GM19239 (cell line): ENCODE measurements at regions not wholly inside any gene's neighbourhood (a gene's known extent, or its start where the extent isn't known, plus 50 kb on each side); places are given as distances from the start of the nearest gene placed in this dataset.

Source experiments
- DNase-seq: peaks from one replicate; pipeline ENCODE4 v3.0.0; 2011; ENCODE audit warnings: low spot score; ENCODE audit not compliant: insufficient read length
- FAIRE-seq: peaks from 2 replicates; lab custom pipeline; 2011; peaks lifted over from hg19 to GRCh38; lab: Jason Lieb, UNC

- no peak for FAIRE-seq
Measured at GRCh38 chr4:43754566-43754965, 694.0 kb downstream of the KCTD8 start.

GRCh38 chr4:43757147-43757546, 691.5 kb downstream of the KCTD8 start:
- no peak for DNase-seq
- no peak for FAIRE-seq

More at GRCh38 chr4:43754566-43754965, 694.0 kb downstream of the KCTD8 start:
- no peak for DNase-seq

- no peak for DNase-seq
- no peak for FAIRE-seq
Measured at GRCh38 chr4:43758836-43759235, 689.8 kb downstream of the KCTD8 start.

GRCh38 chr4:43763029-43763610, 685.5 kb downstream of the KCTD8 start:
- no peak for DNase-seq
- peak; percentile 39 for FAIRE-seq

GRCh38 chr4:43765514-43765913, 683.1 kb downstream of the KCTD8 start:
- no peak for DNase-seq

GRCh38 chr4:43766648-43767047, 682.0 kb downstream of the KCTD8 start:
- no peak for DNase-seq
- FAIRE-seq = peak; percentile 72

More at GRCh38 chr4:43765514-43765913, 683.1 kb downstream of the KCTD8 start:
- FAIRE-seq = no peak

- FAIRE-seq (no peak), DNase-seq (no peak)
Measured at GRCh38 chr4:43776371-43776770, 672.2 kb downstream of the KCTD8 start.

- DNase-seq (no peak), FAIRE-seq (no peak)
Measured at GRCh38 chr4:43778187-43778915, 670.3 kb downstream of the KCTD8 start.

GRCh38 chr4:43781125-43781524, 667.5 kb downstream of the KCTD8 start:
- DNase-seq (no peak), FAIRE-seq (no peak)

GRCh38 chr4:43782391-43782790, 666.2 kb downstream of the KCTD8 start:
- DNase-seq (no peak), FAIRE-seq (no peak)

GRCh38 chr4:43816116-43816515, 632.5 kb downstream of the KCTD8 start:
- FAIRE-seq = no peak
- no peak for DNase-seq

GRCh38 chr4:43822621-43823020, 626.0 kb downstream of the KCTD8 start:
- no peak for DNase-seq
- no peak for FAIRE-seq

GRCh38 chr4:43835869-43836268, 612.7 kb downstream of the KCTD8 start:
- no peak for FAIRE-seq
- no peak for DNase-seq

- DNase-seq = no peak
- FAIRE-seq = no peak
Measured at GRCh38 chr4:43837171-43837570, 611.4 kb downstream of the KCTD8 start.

GRCh38 chr4:43837604-43838003, 611.0 kb downstream of the KCTD8 start:
- DNase-seq (no peak), FAIRE-seq (no peak)

GRCh38 chr4:43842594-43842993, 606.0 kb downstream of the KCTD8 start:
- DNase-seq (no peak), FAIRE-seq (no peak)

GRCh38 chr4:43843501-43843900, 605.1 kb downstream of the KCTD8 start:
- no peak for DNase-seq
- FAIRE-seq = no peak

- DNase-seq (no peak), FAIRE-seq (no peak)
Measured at GRCh38 chr4:43846111-43846587, 602.5 kb downstream of the KCTD8 start.

GRCh38 chr4:43853565-43854264, 594.9 kb downstream of the KCTD8 start:
- no peak for DNase-seq
- FAIRE-seq = no peak

GRCh38 chr4:43855283-43855682, 593.3 kb downstream of the KCTD8 start:
- no peak for DNase-seq
- FAIRE-seq = no peak

- DNase-seq = no peak
- FAIRE-seq = no peak
Measured at GRCh38 chr4:43864616-43865146, 583.9 kb downstream of the KCTD8 start.
